ENCODE measurements at regions not wholly inside any gene's neighbourhood (a gene's known extent, or its start where the extent isn't known, plus 50 kb on each side); places are given as distances from the start of the nearest gene placed in this dataset.

- TF ChIP-seq POLR2A (IDR thresholded peaks at IDR 0.05): no peak
- TF ChIP-seq CTCF (IDR thresholded peaks at IDR 0.05): no peak
- TF ChIP-seq POLR2AphosphoS5 (IDR thresholded peaks at IDR 0.05): no peak
- no peak for TF ChIP-seq EP300 (IDR thresholded peaks at IDR 0.05)
- no peak overlapping the region for H3K27ac ChIP-seq
- ATAC-seq (ENCODE audit: low FRiP score in 2 of 2) (no peak), DNase-seq (no peak)
- WGBS, 2 donors: 79 to 82% methylated on average over 4 of the region's 4 CpGs
- no peaks in the 10 kb centered on the region for H3K9me3 ChIP-seq
- H3K4me1 ChIP-seq: no peaks in the 10 kb centered on the region
- no peaks in the 10 kb centered on the region for H3K27me3 ChIP-seq
- H3K4me3 ChIP-seq: no peak overlapping the region
- no peaks in the 10 kb centered on the region for H3K36me3 ChIP-seq
Measured at GRCh38 chr10:108399465-108399864, 1235.0 kb upstream of the SORCS1 start.

GRCh38 chr10:108393089-108393488 lies 1228.6 kb upstream of the SORCS1 start:
- H3K9me3 ChIP-seq: no peaks in the 10 kb centered on the region
- no peak overlapping the region for H3K4me3 ChIP-seq
- TF ChIP-seq POLR2A (IDR thresholded peaks at IDR 0.05): no peak
- no peak for TF ChIP-seq CTCF (IDR thresholded peaks at IDR 0.05)
- no peak for TF ChIP-seq EP300 (IDR thresholded peaks at IDR 0.05)
- no peak for TF ChIP-seq POLR2AphosphoS5 (IDR thresholded peaks at IDR 0.05)
- no peaks in the 10 kb centered on the region for H3K27me3 ChIP-seq
- no peaks in the 10 kb centered on the region for H3K4me1 ChIP-seq
- no peak overlapping the region for H3K27ac ChIP-seq
- DNase-seq: no peak
- no peak for ATAC-seq (ENCODE audit: low FRiP score in 2 of 2)
- no peaks in the 10 kb centered on the region for H3K36me3 ChIP-seq
- 60 to 78% methylated on average over 1 of the region's 1 CpG for WGBS, 2 donors

GRCh38 chr10:108392286-108392685 lies 1227.8 kb upstream of the SORCS1 start:
- Histone ChIP-seq H3K27ac (no peak overlapping the region), H3K36me3 (no peaks in the 10 kb centered on the region), H3K9me3 (no peaks in the 10 kb centered on the region), H3K27me3 (no peaks in the 10 kb centered on the region), H3K4me1 (no peaks in the 10 kb centered on the region), H3K4me3 (no peak overlapping the region)
- TF ChIP-seq POLR2A (IDR thresholded peaks at IDR 0.05) (no peak), CTCF (IDR thresholded peaks at IDR 0.05) (no peak), EP300 (IDR thresholded peaks at IDR 0.05) (no peak), POLR2AphosphoS5 (IDR thresholded peaks at IDR 0.05) (no peak)
- WGBS, 2 donors: 56 to 74% methylated on average over 1 of the region's 1 CpG
- ATAC-seq (ENCODE audit: low FRiP score in 2 of 2) (no peak), DNase-seq (no peak)

- Histone ChIP-seq H3K4me3 (no peak overlapping the region), H3K27ac (no peak overlapping the region)
- no peak for ATAC-seq (ENCODE audit: low FRiP score in 2 of 2)
Measured at GRCh38 chr10:108388706-108389105, 1224.2 kb upstream of the SORCS1 start.

More at GRCh38 chr10:108388706-108389105, 1224.2 kb upstream of the SORCS1 start:
- H3K36me3 ChIP-seq: no peaks in the 10 kb centered on the region
- no peak for DNase-seq
- no peaks in the 10 kb centered on the region for H3K4me1 ChIP-seq
- WGBS, 2 donors: 55 to 56% methylated on average over 1 of the region's 1 CpG
- H3K9me3 ChIP-seq: no peaks in the 10 kb centered on the region
- TF ChIP-seq POLR2AphosphoS5 (IDR thresholded peaks at IDR 0.05): no peak
- no peak for TF ChIP-seq EP300 (IDR thresholded peaks at IDR 0.05)
- TF ChIP-seq CTCF (IDR thresholded peaks at IDR 0.05): no peak
- TF ChIP-seq POLR2A (IDR thresholded peaks at IDR 0.05): no peak
- H3K27me3 ChIP-seq: no peaks in the 10 kb centered on the region

Measured in upper lobe of left lung (tissue), 6 donors.